Trophoblast cell (in vitro differentiated cells and primary cell): ENCODE measurements at regions not wholly inside any gene's neighbourhood (a gene's known extent, or its start where the extent isn't known, plus 50 kb on each side); places are given as distances from the start of the nearest gene placed in this dataset.

Experiments used
- DNase-seq, 2 donors: peaks; one replicate each; pipeline ENCODE4 v3.0.0-alpha.2; 2016
- H2AFZ ChIP-seq: 2 replicates; pipeline ENCODE4 v1.6.1; 2013; ENCODE audit warnings: low read length, moderate library complexity, mild to moderate bottlenecking; ENCODE audit not compliant: insufficient read depth, poor library complexity
- H2AK5ac ChIP-seq: 2 replicates; pipeline ENCODE4 v1.6.1; 2013; ENCODE audit warnings: mild to moderate bottlenecking, low read length
- H2BK120ac ChIP-seq: 2 replicates; pipeline ENCODE4 v1.6.1; 2013; ENCODE audit warnings: low read length, mild to moderate bottlenecking, moderate library complexity; ENCODE audit not compliant: insufficient read depth, poor library complexity
- H2BK12ac ChIP-seq: 2 replicates; pipeline ENCODE4 v1.6.1; 2013; ENCODE audit warnings: mild to moderate bottlenecking, low read length, moderate library complexity
- H2BK5ac ChIP-seq: 2 replicates; pipeline ENCODE4 v1.6.1; 2013; ENCODE audit warnings: low read length, low read depth, moderate library complexity, mild to moderate bottlenecking; ENCODE audit not compliant: poor library complexity
- H3K14ac ChIP-seq: 2 replicates; pipeline ENCODE4 v1.6.1; 2013; ENCODE audit warnings: mild to moderate bottlenecking, low read length
- H3K18ac ChIP-seq: 2 replicates; pipeline ENCODE4 v1.6.1; 2013; ENCODE audit warnings: mild to moderate bottlenecking, low read length
- H3K23ac ChIP-seq: 2 replicates; pipeline ENCODE4 v1.6.1; 2013; ENCODE audit warnings: low read length
- H3K27ac ChIP-seq: 2 replicates; pipeline ENCODE4 v1.5.1; 2013; ENCODE audit warnings: low read depth, mild to moderate bottlenecking, inconsistent platforms, low read length, moderate library complexity
- H3K27me3 ChIP-seq: 2 replicates; pipeline ENCODE4 v1.6.1; 2013; ENCODE audit warnings: inconsistent platforms, mild to moderate bottlenecking, low read length, moderate library complexity; ENCODE audit not compliant: insufficient read depth
- H3K36me3 ChIP-seq, 2 experiments: 1 replicate in 1 of 2; 2 replicates in 1 of 2; pipeline ENCODE4 v1.6.1; 2013; ENCODE audit warnings: low read length in 2 of 2, mild to moderate bottlenecking in 2 of 2, moderate library complexity in 1 of 2; ENCODE audit not compliant: insufficient read depth in 2 of 2, control insufficient read depth in 1 of 2
- H3K4ac ChIP-seq: 2 replicates; pipeline ENCODE4 v1.6.1; 2013; ENCODE audit warnings: low read depth, mild to moderate bottlenecking, low read length, moderate library complexity
- H3K4me1 ChIP-seq, 2 experiments: 1 replicate in 1 of 2; 2 replicates in 1 of 2; pipeline ENCODE4 v1.6.1; 2013; ENCODE audit warnings: low read length in 2 of 2, mild to moderate bottlenecking in 2 of 2, moderate library complexity in 1 of 2; ENCODE audit not compliant: insufficient read depth in 2 of 2, control insufficient read depth in 1 of 2
- H3K4me2 ChIP-seq: 2 replicates; pipeline ENCODE4 v1.6.1; 2013; ENCODE audit warnings: inconsistent platforms, mild to moderate bottlenecking, low read length, moderate library complexity
- H3K4me3 ChIP-seq: 2 replicates; pipeline ENCODE4 v1.5.1; 2013; ENCODE audit warnings: mild to moderate bottlenecking, low read depth, low read length, inconsistent platforms
- H3K79me1 ChIP-seq: one replicate; pipeline ENCODE4 v1.6.1; 2013; ENCODE audit warnings: low read length
- H3K79me2 ChIP-seq: 2 replicates; pipeline ENCODE4 v1.6.1; 2013; ENCODE audit warnings: low read length, mild to moderate bottlenecking; ENCODE audit not compliant: control insufficient read depth, insufficient read depth, poor library complexity
- H3K9ac ChIP-seq: 2 replicates; pipeline ENCODE4 v1.6.1; 2013; ENCODE audit warnings: mild to moderate bottlenecking, low read length
- H3K9me3 ChIP-seq: 2 replicates; pipeline ENCODE4 v1.6.1; 2013; ENCODE audit warnings: low read depth, mild to moderate bottlenecking, control low read depth, inconsistent platforms, low read length; ENCODE audit not compliant: insufficient read depth
- H4K12ac ChIP-seq: 2 replicates; pipeline ENCODE4 v1.6.1; 2013; ENCODE audit warnings: low read depth, mild to moderate bottlenecking, low read length, moderate library complexity
- H4K8ac ChIP-seq: 2 replicates; pipeline ENCODE4 v1.6.1; 2013; ENCODE audit warnings: low read depth, mild to moderate bottlenecking, low read length, moderate library complexity
- H4K91ac ChIP-seq: one replicate; pipeline ENCODE4 v1.6.1; 2013; ENCODE audit warnings: low read depth, mild to moderate bottlenecking, low read length, moderate library complexity
- WGBS: extraction: QIAGEN DNeasy Blood & Tissue Kit; methylation state at CpG from one replicate; pipeline ENCODE4 v1.1.7; 2013; ENCODE audit warnings: missing lambda C conversion rate; ENCODE audit not compliant: insufficient read length, insufficient coverage; ENCODE audit errors: extremely low coverage; 5-methylcytosine and 5-hydroxymethylcytosine counted together

GRCh38 chr22:48396091-48396784 is 1431.4 kb downstream of the BRD1 start:
- Histone ChIP-seq H3K79me2 (no peaks in the 10 kb centered on the region), H3K4ac (no peak overlapping the region), H4K91ac (no peak overlapping the region), H3K27ac (no peak overlapping the region), H3K14ac (no peak overlapping the region), H3K18ac (no peak overlapping the region), H3K9ac (no peak overlapping the region), H3K9me3 (peaks cover 9% of the 10 kb centered on the region), H2BK5ac (no peak overlapping the region), H4K12ac (no peak overlapping the region), H3K4me3 (no peak overlapping the region), H4K8ac (no peak overlapping the region), H3K23ac (no peak overlapping the region), H3K79me1 (no peaks in the 10 kb centered on the region), H2AK5ac (no peak overlapping the region), H2AFZ (no peak overlapping the region), H3K36me3 (no peaks in the 10 kb centered on the region), H2BK12ac (no peak overlapping the region), H3K4me2 (no peak overlapping the region), H3K4me1 (no peaks in the 10 kb centered on the region), H2BK120ac (no peak overlapping the region), H3K27me3 (no peaks in the 10 kb centered on the region)
- DNase-seq = no peak
- WGBS = no CpG with 5 or more reads among the region's 20 CpGs

DNA sequence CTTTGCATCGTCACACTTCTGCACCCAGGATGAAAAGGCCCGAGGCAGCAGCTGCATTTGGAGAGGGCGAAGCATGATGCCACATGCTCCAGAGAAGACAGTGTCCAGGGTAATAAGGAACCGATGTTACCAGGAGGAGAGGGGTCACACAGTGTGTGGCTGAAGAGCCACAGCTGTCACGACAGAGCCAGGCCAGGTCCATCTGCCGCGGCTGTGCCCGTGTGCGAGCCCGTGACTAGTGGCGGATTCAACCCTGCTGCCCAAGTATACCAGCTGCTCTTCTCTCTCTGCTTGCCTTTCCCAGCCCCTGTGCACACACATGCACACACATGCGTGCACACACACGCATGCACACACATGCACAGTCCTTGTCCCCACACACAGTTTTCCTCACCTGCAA is 1432.5 kb downstream of the BRD1 start:
- H3K4me2 ChIP-seq = no peak overlapping the region
- no CpG with 5 or more reads among the region's 13 CpGs for WGBS
- no peak overlapping the region for H3K9ac ChIP-seq
- peaks cover 9% of the 10 kb centered on the region for H3K9me3 ChIP-seq
- no peak overlapping the region for H4K12ac ChIP-seq
- no peak overlapping the region for H4K8ac ChIP-seq
- no peaks in the 10 kb centered on the region for H3K36me3 ChIP-seq
- H2BK5ac ChIP-seq = no peak overlapping the region
- H3K4me1 ChIP-seq = no peaks in the 10 kb centered on the region
- H2AFZ ChIP-seq = no peak overlapping the region
- H4K91ac ChIP-seq = no peak overlapping the region
- no peak overlapping the region for H3K4me3 ChIP-seq
- H3K4ac ChIP-seq = no peak overlapping the region
- no peak overlapping the region for H3K14ac ChIP-seq
- no peaks in the 10 kb centered on the region for H3K79me2 ChIP-seq
- no peak overlapping the region for H2AK5ac ChIP-seq
- no peak overlapping the region for H3K27ac ChIP-seq
- H3K79me1 ChIP-seq = no peaks in the 10 kb centered on the region
- no peak overlapping the region for H2BK12ac ChIP-seq
- no peak overlapping the region for H3K18ac ChIP-seq
- no peak overlapping the region for H2BK120ac ChIP-seq
- H3K23ac ChIP-seq = no peak overlapping the region
- DNase-seq = no peak
- no peaks in the 10 kb centered on the region for H3K27me3 ChIP-seq

DNA sequence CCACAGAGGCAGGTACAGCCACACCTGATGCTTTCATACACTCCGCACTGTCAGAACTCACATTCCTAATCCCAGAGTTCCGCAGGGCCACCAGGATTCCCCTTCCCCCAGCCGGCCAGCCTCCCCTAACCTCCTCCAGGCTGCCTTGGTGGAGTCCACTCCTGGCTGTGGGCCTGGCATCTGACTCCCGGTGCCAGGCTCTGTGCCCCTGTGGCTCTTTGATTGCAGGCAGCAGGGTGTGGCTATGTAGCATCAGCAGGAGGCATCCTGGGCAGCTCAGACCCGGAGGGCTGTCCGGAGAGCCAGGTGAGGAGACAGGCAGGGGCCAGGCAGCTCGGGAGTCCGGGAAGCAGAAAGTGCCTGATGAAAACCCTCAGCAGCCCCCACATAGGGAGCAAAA is 1432.9 kb downstream of the BRD1 start:
- Histone ChIP-seq H3K27ac (no peak overlapping the region), H3K4me1 (no peaks in the 10 kb centered on the region), H4K12ac (no peak overlapping the region), H3K14ac (no peak overlapping the region), H3K18ac (no peak overlapping the region), H2BK5ac (no peak overlapping the region), H3K79me1 (no peaks in the 10 kb centered on the region), H3K4me2 (no peak overlapping the region), H3K36me3 (no peaks in the 10 kb centered on the region), H4K8ac (no peak overlapping the region), H3K4me3 (no peak overlapping the region), H3K4ac (no peak overlapping the region), H4K91ac (no peak overlapping the region), H3K23ac (no peak overlapping the region), H3K79me2 (no peaks in the 10 kb centered on the region), H3K27me3 (no peaks in the 10 kb centered on the region), H3K9me3 (peaks cover 9% of the 10 kb centered on the region), H2BK120ac (no peak overlapping the region), H3K9ac (no peak overlapping the region), H2AK5ac (no peak overlapping the region), H2BK12ac (no peak overlapping the region), H2AFZ (no peak overlapping the region)
- no CpG with 5 or more reads among the region's 8 CpGs for WGBS
- DNase-seq = no peak

GRCh38 chr22:48393885-48394284 is 1433.8 kb downstream of the BRD1 start:
- no peaks in the 10 kb centered on the region for H3K79me2 ChIP-seq
- no peak overlapping the region for H3K27ac ChIP-seq
- H3K4ac ChIP-seq = no peak overlapping the region
- WGBS = no CpG with 5 or more reads among the region's 10 CpGs
- H3K23ac ChIP-seq = no peak overlapping the region
- H2AK5ac ChIP-seq = no peak overlapping the region
- no peak overlapping the region for H4K91ac ChIP-seq
- no peak overlapping the region for H3K9ac ChIP-seq
- no peak overlapping the region for H2BK5ac ChIP-seq
- no peak overlapping the region for H4K12ac ChIP-seq
- no peak overlapping the region for H2BK12ac ChIP-seq
- H3K27me3 ChIP-seq = no peaks in the 10 kb centered on the region
- no peak overlapping the region for H2BK120ac ChIP-seq
- no peaks in the 10 kb centered on the region for H3K36me3 ChIP-seq
- H4K8ac ChIP-seq = no peak overlapping the region
- no peak overlapping the region for H3K14ac ChIP-seq
- no peak overlapping the region for H3K4me2 ChIP-seq
- no peak overlapping the region for H2AFZ ChIP-seq
- H3K18ac ChIP-seq = no peak overlapping the region
- H3K79me1 ChIP-seq = no peaks in the 10 kb centered on the region
- peaks cover 9% of the 10 kb centered on the region for H3K9me3 ChIP-seq
- DNase-seq = no peak
- no peaks in the 10 kb centered on the region for H3K4me1 ChIP-seq
- H3K4me3 ChIP-seq = no peak overlapping the region
